GM23338 (cell line): ENCODE measurements at regions not wholly inside any gene's neighbourhood (a gene's known extent, or its start where the extent isn't known, plus 50 kb on each side); places are given as distances from the start of the nearest gene placed in this dataset.
"Not testable (repeated sequence)": the region's sequence is repeated elsewhere in the genome, so short reads cannot be mapped to it uniquely, and the experiment has no call there.

ENCODE experiments used
- ATAC-seq: fragments of 200-7000 bp; cut with Tn5 transposase; 3 replicates; pipeline ENCODE4 v1.9.1; 2020
- DNase-seq: peaks from one replicate; pipeline ENCODE4 v3.0.0-alpha.2; 2015; ENCODE audit warnings: low spot score
- H2AFZ ChIP-seq: fragments of 200-600 bp; sonication (generic); 2 replicates; pipeline ENCODE4 v1.8.0; 2016; ENCODE audit warnings: antibody characterized with exemption, mild to moderate bottlenecking, moderate library complexity
- H3F3A ChIP-seq: fragments of 200-600 bp; sonication (generic); replicated peaks from 2 replicates; pipeline ENCODE4 v1.8.0; 2017; ENCODE audit warnings: antibody characterized with exemption, mixed run types, low read depth
- H3K27ac ChIP-seq: fragments of 200-600 bp; sonication (generic); 2 replicates; pipeline ENCODE4 v1.6.1; 2016; ENCODE audit warnings: low read depth
- H3K27me3 ChIP-seq: fragments of 200-600 bp; sonication (generic); 2 replicates; pipeline ENCODE4 v1.8.0; 2016; ENCODE audit warnings: mild to moderate bottlenecking, mixed run types, moderate library complexity; ENCODE audit not compliant: insufficient read depth
- H3K36me3 ChIP-seq: fragments of 200-600 bp; sonication (generic); 2 replicates; pipeline ENCODE4 v1.8.0; 2016; ENCODE audit warnings: mild to moderate bottlenecking; ENCODE audit not compliant: insufficient read depth
- H3K4me1 ChIP-seq: fragments of 200-600 bp; sonication (generic); 2 replicates; pipeline ENCODE4 v1.8.0; 2016; ENCODE audit warnings: mild to moderate bottlenecking, moderate library complexity; ENCODE audit not compliant: insufficient read depth
- H3K4me2 ChIP-seq: fragments of 200-600 bp; sonication (generic); 2 replicates; pipeline ENCODE4 v1.7.1; 2017; ENCODE audit warnings: mixed run types
- H3K4me3 ChIP-seq: fragments of 200-600 bp; sonication (generic); 2 replicates; pipeline ENCODE4 v1.6.1; 2016; ENCODE audit warnings: mixed run types
- H3K79me2 ChIP-seq: fragments of 200-600 bp; sonication (generic); replicated peaks from 2 replicates; pipeline ENCODE4 v1.8.0; 2017; ENCODE audit warnings: mild to moderate bottlenecking; ENCODE audit not compliant: insufficient read depth
- H3K9me2 ChIP-seq: fragments of 200-600 bp; sonication (generic); 2 replicates; pipeline ENCODE4 v1.8.0; 2017; ENCODE audit not compliant: insufficient read depth
- H4K20me1 ChIP-seq: fragments of 200-600 bp; sonication (generic); replicated peaks from 2 replicates; pipeline ENCODE4 v1.8.0; 2017; ENCODE audit warnings: mild to moderate bottlenecking; ENCODE audit not compliant: insufficient read depth
- H3K27ac Mint-ChIP-seq: 2 replicates; pipeline ENCODE4 v1.8.0; 2020; ENCODE audit warnings: inconsistent platforms, mild to moderate bottlenecking, moderate library complexity, mixed read lengths
- H3K27me3 Mint-ChIP-seq: 3 replicates; pipeline ENCODE4 v1.8.0; 2022; ENCODE audit warnings: low read depth, mild to moderate bottlenecking, moderate library complexity, mixed read lengths, inconsistent platforms; ENCODE audit not compliant: insufficient read depth, poor library complexity
- H3K36me3 Mint-ChIP-seq: 3 replicates; pipeline ENCODE4 v1.8.0; 2021; ENCODE audit warnings: low read depth, mild to moderate bottlenecking, inconsistent platforms, moderate library complexity, mixed read lengths
- H3K4me1 Mint-ChIP-seq: 3 replicates; pipeline ENCODE4 v1.8.0; 2020; ENCODE audit warnings: mild to moderate bottlenecking, inconsistent platforms, mixed read lengths
- H3K4me3 Mint-ChIP-seq: 3 replicates; pipeline ENCODE4 v1.8.0; 2021; ENCODE audit warnings: moderate library complexity, mild to moderate bottlenecking, inconsistent platforms, mixed read lengths
- H3K9me3 Mint-ChIP-seq: 3 replicates; pipeline ENCODE4 v1.8.0; 2020; ENCODE audit warnings: moderate library complexity, mild to moderate bottlenecking, inconsistent platforms, mixed read lengths
- JUNB ChIP-seq: IDR thresholded peaks from one replicate; pipeline ENCODE4 v1.6.1; 2016; ENCODE audit warnings: antibody characterized with exemption; ENCODE audit not compliant: unreplicated experiment
- NANOG ChIP-seq: IDR thresholded peaks from 2 replicates; pipeline ENCODE4 v1.6.1; 2016; ENCODE audit warnings: antibody characterized with exemption, borderline replicate concordance
- POLR2AphosphoS5 ChIP-seq: IDR thresholded peaks from 2 replicates; pipeline ENCODE4 v1.6.1; 2016; ENCODE audit warnings: antibody characterized with exemption, low read depth
- STAT1 ChIP-seq: IDR thresholded peaks from one replicate; pipeline ENCODE4 v1.6.1; 2016; ENCODE audit warnings: antibody characterized with exemption; ENCODE audit not compliant: unreplicated experiment
- ZNF114 ChIP-seq: fragments of 250-450 bp; sonication (Bioruptor Pico); IDR thresholded peaks from 2 replicates; pipeline ENCODE4 v1.5.0; 2020; ENCODE audit warnings: mild to moderate bottlenecking, moderate library complexity
- ZNF331 ChIP-seq: fragments of 250-450 bp; sonication (Bioruptor Pico); IDR thresholded peaks from 2 replicates; pipeline ENCODE4 v1.5.0; 2020; ENCODE audit warnings: low read depth, mild to moderate bottlenecking, moderate library complexity
- TF ChIP-seq, protein P1 (sequence below): fragments of 250-450 bp; sonication (Bioruptor Pico); IDR thresholded peaks from 2 replicates; pipeline ENCODE4 v1.5.0; 2020; ENCODE audit warnings: mild to moderate bottlenecking, moderate library complexity

GRCh38 chrX:71828086-71828485 is 64.9 kb downstream of the CXorf49B start (continued):
- TF ChIP-seq, protein P1, sequence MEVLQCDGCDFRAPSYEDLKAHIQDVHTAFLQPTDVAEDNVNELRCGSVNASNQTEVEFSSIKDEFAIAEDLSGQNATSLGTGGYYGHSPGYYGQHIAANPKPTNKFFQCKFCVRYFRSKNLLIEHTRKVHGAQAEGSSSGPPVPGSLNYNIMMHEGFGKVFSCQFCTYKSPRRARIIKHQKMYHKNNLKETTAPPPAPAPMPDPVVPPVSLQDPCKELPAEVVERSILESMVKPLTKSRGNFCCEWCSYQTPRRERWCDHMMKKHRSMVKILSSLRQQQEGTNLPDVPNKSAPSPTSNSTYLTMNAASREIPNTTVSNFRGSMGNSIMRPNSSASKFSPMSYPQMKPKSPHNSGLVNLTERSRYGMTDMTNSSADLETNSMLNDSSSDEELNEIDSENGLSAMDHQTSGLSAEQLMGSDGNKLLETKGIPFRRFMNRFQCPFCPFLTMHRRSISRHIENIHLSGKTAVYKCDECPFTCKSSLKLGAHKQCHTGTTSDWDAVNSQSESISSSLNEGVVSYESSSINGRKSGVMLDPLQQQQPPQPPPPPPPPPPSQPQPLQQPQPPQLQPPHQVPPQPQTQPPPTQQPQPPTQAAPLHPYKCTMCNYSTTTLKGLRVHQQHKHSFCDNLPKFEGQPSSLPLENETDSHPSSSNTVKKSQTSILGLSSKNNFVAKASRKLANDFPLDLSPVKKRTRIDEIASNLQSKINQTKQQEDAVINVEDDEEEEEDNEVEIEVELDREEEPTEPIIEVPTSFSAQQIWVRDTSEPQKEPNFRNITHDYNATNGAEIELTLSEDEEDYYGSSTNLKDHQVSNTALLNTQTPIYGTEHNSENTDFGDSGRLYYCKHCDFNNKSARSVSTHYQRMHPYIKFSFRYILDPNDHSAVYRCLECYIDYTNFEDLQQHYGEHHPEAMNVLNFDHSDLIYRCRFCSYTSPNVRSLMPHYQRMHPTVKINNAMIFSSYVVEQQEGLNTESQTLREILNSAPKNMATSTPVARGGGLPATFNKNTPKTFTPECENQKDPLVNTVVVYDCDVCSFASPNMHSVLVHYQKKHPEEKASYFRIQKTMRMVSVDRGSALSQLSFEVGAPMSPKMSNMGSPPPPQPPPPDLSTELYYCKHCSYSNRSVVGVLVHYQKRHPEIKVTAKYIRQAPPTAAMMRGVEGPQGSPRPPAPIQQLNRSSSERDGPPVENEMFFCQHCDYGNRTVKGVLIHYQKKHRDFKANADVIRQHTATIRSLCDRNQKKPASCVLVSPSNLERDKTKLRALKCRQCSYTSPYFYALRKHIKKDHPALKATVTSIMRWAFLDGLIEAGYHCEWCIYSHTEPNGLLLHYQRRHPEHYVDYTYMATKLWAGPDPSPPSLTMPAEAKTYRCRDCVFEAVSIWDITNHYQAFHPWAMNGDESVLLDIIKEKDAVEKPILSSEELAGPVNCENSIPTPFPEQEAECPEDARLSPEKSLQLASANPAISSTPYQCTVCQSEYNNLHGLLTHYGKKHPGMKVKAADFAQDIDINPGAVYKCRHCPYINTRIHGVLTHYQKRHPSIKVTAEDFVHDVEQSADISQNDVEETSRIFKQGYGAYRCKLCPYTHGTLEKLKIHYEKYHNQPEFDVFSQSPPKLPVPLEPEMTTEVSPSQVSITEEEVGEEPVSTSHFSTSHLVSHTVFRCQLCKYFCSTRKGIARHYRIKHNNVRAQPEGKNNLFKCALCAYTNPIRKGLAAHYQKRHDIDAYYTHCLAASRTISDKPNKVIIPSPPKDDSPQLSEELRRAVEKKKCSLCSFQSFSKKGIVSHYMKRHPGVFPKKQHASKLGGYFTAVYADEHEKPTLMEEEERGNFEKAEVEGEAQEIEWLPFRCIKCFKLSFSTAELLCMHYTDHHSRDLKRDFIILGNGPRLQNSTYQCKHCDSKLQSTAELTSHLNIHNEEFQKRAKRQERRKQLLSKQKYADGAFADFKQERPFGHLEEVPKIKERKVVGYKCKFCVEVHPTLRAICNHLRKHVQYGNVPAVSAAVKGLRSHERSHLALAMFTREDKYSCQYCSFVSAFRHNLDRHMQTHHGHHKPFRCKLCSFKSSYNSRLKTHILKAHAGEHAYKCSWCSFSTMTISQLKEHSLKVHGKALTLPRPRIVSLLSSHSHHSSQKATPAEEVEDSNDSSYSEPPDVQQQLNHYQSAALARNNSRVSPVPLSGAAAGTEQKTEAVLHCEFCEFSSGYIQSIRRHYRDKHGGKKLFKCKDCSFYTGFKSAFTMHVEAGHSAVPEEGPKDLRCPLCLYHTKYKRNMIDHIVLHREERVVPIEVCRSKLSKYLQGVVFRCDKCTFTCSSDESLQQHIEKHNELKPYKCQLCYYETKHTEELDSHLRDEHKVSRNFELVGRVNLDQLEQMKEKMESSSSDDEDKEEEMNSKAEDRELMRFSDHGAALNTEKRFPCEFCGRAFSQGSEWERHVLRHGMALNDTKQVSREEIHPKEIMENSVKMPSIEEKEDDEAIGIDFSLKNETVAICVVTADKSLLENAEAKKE (CRISPR knock-in tag), result no peak
- TF ChIP-seq STAT1 (no peak), NANOG (no peak)

DNA sequence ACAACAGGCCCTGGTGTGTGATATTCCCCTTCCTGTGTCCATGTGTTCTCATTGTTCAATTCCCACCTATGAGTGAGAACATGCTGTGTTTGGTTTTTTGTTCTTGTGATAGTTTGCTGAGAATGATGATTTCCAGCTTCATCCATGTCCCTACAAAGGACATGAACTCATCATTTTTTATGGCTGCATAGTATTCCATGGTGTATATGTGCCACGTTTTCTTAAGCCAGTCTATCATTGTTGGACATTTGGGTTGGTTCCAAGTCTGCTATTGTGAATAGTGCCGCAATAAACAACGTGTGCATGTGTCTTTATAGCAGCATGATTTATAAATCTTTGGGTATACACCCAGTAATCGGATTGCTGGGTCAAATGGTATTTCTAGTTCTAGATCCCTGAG is 72.6 kb upstream of the NHSL2 start:
- not testable (repeated sequence) for ATAC-seq, H3K27me3 Mint-ChIP-seq

DNA sequence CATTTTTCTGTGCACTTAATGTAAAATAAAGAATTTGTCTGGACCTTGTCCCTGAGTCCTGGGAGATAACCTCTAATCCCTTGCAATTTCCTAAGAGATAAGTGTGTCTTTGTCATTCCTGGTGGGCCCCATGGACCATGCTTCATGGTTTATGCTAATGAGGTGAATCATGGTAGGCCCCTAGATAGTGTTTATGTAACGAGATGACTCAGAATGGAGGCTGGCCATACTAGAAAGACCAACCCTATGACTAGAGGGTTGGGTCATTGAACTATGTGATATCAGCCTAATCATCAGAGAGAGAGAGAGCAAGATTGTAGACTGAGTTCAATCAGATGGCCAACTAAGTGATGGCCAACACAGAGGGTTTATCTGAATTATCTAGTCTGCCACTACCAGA is 64.2 kb upstream of the NHSL2 start:
- no peaks in the 10 kb centered on the region; the same call in 2 of the 3 replicates for H3K36me3 Mint-ChIP-seq
- H3K27me3 ChIP-seq, result no peaks in the 10 kb centered on the region
- DNase-seq (no peak), ATAC-seq (no peak)
- no peak overlapping the region for H3K4me3 Mint-ChIP-seq
- H3K27ac ChIP-seq, result no peak overlapping the region
- H3K4me3 ChIP-seq, result no peak overlapping the region
- no peaks in the 10 kb centered on the region for H3K4me1 Mint-ChIP-seq
- no peak overlapping the region for H3K27ac Mint-ChIP-seq
- no peaks in the 10 kb centered on the region for H3K9me2 ChIP-seq
- no peaks in the 10 kb centered on the region for H3K4me1 ChIP-seq
- peaks cover 10% of the 10 kb centered on the region for H3K9me3 Mint-ChIP-seq
- H3K79me2 ChIP-seq, result no peaks in the 10 kb centered on the region
- no peak overlapping the region for H3K4me2 ChIP-seq
- no peaks in the 10 kb centered on the region for H3F3A ChIP-seq
- no peaks in the 10 kb centered on the region for H3K27me3 Mint-ChIP-seq
- no peak overlapping the region for H2AFZ ChIP-seq
- H3K36me3 ChIP-seq, result no peaks in the 10 kb centered on the region
- no peaks in the 10 kb centered on the region for H4K20me1 ChIP-seq
- TF ChIP-seq POLR2AphosphoS5 (no peak), ZNF114 (CRISPR knock-in tag) (no peak), JUNB (no peak), ZNF331 (no peak), NANOG (no peak)

More for the DNA sequence above, 72.6 kb upstream of the NHSL2 start:
- not testable (repeated sequence) for H3K4me3 Mint-ChIP-seq, H3F3A ChIP-seq, H3K4me2 ChIP-seq, H3K9me2 ChIP-seq, H3K9me3 Mint-ChIP-seq, H3K4me3 ChIP-seq, H4K20me1 ChIP-seq, H3K27ac ChIP-seq, DNase-seq, H3K36me3 Mint-ChIP-seq, H2AFZ ChIP-seq, H3K4me1 ChIP-seq, H3K27ac Mint-ChIP-seq, H3K4me1 Mint-ChIP-seq, H3K79me2 ChIP-seq, H3K36me3 ChIP-seq, H3K27me3 ChIP-seq
